ENCODE measurements at regions not wholly inside any gene's neighbourhood (a gene's known extent, or its start where the extent isn't known, plus 50 kb on each side); places are given as distances from the start of the nearest gene placed in this dataset.

DNA sequence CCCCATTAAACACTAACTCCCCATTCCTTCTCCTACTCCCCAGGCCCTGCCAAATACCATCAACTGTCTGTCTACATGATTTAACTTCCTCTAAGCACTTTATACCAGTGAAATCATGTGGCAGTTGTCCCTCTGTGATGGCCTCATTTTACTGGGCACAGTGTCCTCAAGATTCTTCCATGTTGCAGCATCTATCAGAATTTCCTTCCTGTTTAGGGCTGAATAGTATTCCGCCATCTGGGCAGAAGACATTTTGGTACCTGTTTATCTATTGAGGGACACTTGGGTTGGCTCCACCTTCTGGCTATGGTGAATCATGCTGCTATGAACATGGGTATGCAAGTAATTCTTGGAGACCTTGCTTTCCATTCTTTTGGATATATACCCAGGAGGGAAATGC lies 59.4 kb upstream of the IRX4 start:
- DNase-seq: no peak

DNA sequence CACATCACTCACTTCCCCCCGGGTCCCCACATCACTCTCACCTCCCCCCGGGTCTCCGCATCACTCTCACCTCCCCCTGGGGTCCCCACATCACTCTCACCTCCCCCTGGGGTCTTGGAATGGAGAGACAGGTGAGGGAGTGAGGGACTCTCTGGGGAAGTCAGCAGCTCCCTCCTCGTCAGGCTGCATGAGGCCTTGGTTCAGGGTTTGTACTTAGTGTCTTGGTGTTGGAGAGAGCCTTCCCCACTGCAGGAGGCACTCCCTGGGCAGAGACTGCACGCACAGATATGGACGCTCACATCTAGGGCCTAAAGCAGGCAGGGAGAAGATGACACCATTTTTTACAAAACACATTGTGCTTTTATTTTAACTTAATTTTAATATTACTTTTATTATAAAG lies 56.5 kb upstream of the IRX4 start:
- no peak for DNase-seq

- DNase-seq: no peak
Measured at GRCh38 chr5:1938310-1939000, 55.7 kb upstream of the IRX4 start.

DNA sequence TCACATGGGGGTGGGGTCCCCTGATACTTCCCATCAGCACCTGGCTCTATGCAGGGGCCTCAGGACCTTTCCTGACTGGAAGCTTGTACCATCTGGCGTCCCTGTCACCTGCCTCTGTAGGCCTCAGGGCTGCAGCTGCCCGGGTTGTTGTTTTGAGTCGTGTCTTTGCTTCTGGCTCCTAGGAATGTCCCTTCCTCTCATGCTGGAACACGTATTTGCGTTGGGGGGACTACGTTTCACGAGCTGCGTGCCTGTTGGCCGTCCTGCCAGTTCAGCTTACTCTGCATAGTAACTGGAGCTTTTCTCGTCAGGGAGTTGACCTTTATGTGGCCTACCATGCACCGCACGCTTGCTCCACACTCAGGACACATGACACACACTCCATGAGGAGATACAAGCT lies 54.9 kb upstream of the IRX4 start:
- no peak for DNase-seq

- no peak for DNase-seq
Measured at GRCh38 chr5:1936901-1937300, 54.2 kb upstream of the IRX4 start.

DNA sequence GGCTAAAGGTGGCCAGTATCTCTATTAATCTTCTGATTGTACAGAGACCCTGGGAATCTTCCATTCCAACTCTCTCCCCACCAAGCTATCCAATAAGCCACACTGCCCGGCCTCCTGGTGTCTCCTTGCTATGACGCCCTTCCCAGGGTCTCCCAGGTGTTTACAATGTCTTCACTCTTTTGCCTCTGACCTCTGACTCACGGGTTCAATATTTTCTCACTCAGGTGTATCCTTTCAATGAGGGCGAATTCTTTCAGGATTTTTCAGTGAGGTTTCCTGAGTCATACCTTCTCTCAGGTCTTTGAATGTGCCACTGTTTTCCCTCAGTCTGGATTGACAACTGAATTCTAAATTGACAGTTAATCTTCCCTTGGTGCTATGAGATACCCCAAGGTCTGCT lies 53.7 kb upstream of the IRX4 start:
- no peak for DNase-seq

DNA sequence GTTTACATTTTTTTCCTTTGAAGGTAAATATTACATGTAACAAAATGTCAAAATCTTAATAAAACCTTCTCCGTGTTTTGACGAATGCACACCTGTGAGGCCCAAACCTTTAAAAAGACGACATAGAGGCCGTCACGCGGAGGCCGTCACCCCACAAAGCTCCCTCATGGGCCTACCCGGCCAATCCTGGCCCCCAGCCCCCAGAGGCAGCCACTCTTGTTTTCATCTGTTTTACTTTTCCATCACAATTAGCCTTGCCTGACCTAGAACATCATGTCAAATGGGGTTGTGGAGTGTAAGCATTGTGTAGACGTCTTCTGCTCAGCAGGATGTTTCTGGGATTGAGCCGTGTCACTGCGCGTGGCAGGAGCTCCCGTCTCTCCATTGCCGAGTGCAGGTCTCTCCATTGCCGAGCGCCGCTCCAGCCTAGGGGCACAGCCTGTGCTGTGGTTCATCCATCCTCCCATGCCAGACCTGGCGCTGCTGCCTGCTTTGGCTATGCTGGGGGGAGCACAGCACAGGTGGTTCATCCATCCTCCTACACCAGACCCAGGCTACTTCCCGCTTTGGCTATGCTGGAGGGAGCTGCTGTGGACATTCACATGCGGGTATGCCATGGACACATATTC lies 52.2 kb upstream of the IRX4 start:
- no peak for DNase-seq

- DNase-seq: no peak
Measured at GRCh38 chr5:1934056-1934394, 51.3 kb upstream of the IRX4 start.

DNA sequence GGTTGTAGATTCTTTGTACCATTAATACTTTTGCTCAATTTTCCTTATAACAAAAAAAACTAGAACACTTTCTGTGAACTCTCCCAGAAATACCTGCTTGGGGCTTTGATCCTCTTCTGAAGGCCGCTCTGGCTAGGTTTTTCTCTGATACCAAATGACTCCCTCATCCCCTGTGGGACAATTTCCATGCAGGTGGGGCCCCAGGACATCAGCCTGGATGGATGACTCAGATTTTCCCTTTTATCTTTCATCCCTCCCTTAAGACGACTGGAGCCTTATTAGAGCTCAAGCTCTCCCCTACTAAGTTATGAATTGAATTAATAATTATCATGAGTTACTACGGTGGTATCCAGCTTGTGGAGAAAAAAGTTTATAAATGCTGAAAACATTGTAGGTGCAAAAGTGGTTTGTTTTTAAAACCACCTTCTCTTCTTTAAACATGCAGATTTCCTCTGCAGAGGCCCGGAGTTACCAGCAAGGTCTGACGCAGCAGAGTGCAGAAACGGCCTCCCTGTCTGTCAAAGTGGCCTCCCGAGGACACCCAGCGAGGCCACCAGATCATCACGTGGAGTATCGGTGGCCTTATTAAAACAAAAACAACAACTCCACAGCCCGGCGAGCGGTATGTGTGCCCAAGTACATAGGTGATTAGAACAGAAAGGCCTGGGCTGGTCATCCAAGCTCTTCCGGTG lies 50.8 kb upstream of the IRX4 start:
- DNase-seq: no peak

All from DMS53 (cell line).